B cell (primary cell): ENCODE measurements at regions not wholly inside any gene's neighbourhood (a gene's known extent, or its start where the extent isn't known, plus 50 kb on each side); places are given as distances from the start of the nearest gene placed in this dataset.
"Not testable (repeated sequence)": the region's sequence is repeated elsewhere in the genome, so short reads cannot be mapped to it uniquely, and the experiment has no call there.

Source experiments
- CTCF ChIP-seq: fragments of 200-600 bp; IDR thresholded peaks from one replicate; pipeline ENCODE4 v1.8.0; 2022; ENCODE audit warnings: antibody characterized with exemption, mild to moderate bottlenecking
- EZH2 ChIP-seq: IDR thresholded peaks from 2 replicates; pipeline ENCODE4 v1.6.1; 2012; ENCODE audit warnings: borderline replicate concordance, low read depth, mild to moderate bottlenecking, moderate library complexity, low read length; ENCODE audit not compliant: insufficient read depth, poor library complexity, severe bottlenecking

GRCh38 chr16:86078711-86079110 lies 179.7 kb downstream of the IRF8 start:
- TF ChIP-seq CTCF, EZH2: not testable (repeated sequence)
